ENCODE measurements at regions not wholly inside any gene's neighbourhood (a gene's known extent, or its start where the extent isn't known, plus 50 kb on each side); places are given as distances from the start of the nearest gene placed in this dataset.

DNA sequence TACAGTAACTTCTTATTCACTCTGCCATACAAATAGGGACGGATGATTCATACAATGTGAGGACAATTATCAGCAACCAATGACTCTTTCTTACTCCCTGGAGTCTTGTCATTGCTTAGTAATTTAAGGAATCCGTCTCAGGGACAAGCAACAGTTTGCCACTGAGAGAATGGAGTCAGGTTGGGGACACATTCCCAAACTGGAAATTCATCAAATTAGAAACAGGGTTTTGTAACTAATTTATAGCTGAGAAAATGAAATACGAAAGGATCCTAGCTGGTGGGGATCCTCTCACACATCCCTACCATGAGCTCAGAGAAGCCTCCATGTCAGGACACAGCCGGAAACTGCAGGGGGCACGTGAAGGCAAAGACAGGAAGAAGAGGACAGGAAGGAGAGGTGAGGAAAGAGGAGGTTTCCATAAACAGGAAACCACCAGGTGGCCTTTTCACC lies 50.4 kb upstream of the KDR start:
- peak; percentile 60 for DNase-seq (ENCODE audit: low spot score)

DNA sequence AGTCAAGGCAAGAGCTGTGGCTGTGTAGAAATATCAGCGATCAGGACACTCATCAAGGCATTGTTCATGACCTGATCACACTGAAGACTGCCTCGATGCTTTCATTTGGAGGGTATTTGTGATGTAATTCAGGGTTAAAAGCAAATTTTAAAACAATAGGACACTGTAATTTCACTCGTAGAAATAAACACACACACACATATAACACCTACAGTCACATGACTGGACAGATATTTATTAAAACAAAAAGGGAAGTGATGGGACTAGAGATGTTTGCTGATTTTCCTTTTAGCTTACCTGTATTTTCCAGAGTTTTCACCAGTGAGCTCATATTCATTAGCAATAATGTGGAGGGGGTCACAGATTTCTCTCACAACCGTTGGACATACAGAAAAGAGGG lies 51.1 kb upstream of the KDR start:
- no peak for DNase-seq (ENCODE audit: low spot score)

DNA sequence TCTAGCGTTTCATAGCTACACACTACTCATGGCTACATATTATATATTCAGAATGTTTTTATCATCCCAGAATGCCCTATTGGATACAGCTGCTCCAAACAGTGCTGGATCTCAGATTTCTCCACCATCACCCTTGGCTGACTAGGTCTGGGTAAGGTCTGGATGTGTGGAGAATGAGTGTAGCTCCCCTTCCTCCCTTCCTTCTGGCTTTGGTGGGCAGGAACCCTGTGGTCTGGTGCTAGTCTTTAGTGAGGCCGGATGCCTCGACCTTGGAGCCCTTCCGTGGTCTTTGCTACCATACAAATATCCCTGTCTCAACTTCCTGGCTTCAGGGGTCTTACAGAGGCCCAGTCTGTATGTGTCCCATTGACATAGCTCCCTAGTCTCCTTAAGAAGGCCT lies 52.1 kb upstream of the KDR start:
- DNase-seq (ENCODE audit: low spot score): no peak

DNA sequence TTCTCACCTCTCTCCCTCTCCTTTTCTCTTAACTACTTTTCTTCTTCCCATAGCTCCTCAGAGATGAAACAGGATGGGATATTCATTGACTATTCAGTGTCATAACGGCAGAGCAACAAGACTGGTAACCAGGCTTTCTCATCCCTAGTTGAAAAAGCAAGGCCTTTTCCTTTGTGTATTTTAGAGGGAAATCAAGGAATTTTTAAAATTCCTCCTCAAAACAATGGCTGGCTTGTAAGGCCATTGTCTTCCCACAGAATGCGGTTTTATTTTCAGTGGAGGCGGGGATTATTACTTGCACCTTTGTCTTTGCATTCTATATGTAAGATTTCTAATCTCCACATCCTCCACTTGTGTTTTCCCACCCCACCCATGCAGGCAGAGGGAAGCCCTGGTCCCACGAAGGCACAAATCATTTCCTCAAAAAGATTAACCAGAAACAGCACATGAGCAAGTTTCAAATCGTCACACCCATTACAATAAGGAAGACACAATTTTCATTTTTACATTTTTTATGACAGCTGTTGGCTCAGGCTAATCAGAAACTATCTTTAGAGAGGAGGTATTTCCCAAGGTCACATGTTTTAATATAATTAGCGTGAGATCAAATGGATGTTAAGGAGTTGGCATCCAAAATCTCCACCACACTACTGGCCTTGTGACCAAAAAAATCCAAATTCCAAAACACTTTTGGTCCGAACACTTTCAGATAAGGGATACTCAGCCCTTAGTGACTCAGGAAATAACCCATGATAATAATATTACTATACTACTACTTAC lies 53.0 kb upstream of the KDR start:
- DNase-seq (ENCODE audit: low spot score): no peak

DNA sequence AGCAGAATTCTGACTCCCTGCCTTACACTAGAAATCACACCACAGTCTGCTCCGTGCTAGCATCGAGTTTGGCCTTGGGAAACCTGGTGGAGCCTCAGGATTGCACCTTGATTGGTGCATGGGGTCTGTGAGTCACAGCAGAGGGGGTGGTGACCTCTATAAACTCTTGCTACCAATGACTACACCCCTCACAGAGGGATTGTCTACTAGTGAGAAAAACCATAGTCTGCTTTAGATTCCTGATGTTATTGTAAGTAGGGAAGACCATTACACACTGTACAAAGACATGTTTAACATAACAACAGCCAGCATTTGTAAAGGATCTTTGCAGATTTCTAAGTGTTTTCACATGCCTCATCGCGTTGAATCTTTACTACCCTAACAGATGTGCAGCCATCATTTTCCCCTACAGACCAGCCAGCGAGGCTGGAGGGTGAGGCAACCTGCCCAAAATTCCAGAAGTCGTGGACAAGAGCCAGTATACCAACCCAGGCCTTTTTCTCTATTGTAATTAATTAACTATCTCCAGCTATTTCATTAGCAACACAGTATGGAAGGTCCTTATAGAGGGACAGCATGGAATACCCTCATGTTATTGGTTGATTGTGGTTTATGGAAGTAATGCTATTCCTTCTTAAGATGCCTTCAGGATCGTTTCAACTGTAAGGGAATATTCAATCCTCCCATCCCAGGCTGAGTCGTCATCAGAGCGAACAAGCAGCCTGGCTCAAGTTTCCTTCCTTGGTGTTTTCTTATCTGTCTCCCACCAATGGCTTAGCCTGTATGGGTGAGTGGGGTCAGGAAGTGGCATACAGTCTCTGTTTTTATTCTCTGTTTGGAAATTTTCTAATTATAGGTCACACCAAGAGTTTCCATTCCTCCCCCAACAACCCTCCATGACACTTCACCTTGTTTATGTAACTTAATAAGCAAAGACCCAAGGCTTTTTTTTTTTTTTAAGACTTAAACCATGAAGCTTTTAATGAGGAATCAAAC lies 55.9 kb upstream of the KDR start:
- no peak for DNase-seq (ENCODE audit: low spot score)

DNA sequence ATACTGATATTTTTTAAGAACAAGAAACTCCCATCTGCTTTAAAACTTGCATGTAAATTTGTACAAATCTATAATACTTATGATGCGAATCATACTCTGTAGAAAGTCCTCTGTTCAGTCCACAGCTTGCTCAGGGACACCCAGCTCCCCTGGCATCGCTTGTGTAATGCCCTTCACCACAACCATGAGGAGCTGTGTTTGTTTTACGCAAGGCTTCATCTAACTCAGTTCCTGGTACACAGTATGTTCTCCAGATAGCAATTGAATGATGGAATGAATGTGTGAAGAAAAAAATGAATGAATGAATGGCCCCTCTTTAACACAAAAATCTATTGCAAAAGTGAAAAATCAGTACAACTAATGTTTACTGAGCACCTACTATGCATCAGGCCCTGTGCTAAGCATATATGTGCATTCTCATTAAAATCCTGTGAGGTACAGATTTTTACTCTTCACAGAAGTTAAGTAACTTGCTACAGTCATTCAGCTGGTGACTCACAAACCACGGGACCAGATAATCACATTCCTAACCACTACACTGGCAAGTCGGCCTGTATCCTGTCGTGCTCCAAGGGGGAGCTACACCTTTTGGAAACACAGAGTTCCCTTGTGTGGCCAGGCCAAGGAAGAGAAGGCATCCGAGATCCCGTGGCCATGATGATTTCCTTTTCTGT lies 58.7 kb upstream of the KDR start:
- DNase-seq (ENCODE audit: low spot score): peak; percentile 78

DNA sequence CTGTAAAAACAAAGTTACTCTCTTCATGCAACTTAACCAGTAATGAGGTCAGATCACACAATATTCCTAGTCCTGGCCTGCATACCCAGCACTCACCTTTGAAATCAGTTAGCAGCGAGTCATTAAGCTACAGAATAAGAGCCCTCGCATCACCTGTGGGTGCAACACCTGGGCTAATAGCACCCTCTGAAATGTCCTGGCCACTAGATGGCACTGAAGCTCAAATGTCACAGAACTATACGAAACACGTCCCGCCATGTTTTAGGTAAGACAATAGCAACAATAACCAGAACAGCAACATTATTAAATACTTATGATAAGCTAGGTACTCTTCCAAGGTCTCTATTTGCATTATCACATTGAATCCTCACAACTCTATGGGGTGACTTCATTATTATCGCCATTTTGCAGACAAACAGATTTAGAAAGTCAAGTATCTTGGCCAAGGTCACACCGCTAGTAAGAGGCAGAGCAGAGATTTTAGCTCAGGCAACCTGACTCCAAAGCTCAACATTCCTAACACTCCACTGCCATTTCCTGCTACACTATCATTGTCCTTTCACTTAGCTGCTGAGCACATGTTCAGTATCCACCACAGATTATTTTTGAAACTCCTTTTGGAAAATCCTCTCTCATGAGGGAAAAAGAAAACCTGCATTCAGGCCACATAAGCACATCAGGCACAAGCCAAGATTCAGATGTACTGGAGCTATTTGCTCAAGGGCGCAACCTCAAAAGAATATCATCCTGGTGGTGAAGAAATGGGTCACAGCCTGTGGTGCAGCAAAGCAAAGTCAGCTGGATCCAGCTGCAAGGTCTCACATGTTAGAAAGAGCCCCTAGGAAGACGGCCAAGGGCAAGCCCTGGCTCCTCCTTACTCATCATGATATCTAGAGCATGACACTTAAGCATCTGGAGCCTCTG lies 59.5 kb upstream of the KDR start:
- peak; percentile 16 for DNase-seq (ENCODE audit: low spot score)

DNA sequence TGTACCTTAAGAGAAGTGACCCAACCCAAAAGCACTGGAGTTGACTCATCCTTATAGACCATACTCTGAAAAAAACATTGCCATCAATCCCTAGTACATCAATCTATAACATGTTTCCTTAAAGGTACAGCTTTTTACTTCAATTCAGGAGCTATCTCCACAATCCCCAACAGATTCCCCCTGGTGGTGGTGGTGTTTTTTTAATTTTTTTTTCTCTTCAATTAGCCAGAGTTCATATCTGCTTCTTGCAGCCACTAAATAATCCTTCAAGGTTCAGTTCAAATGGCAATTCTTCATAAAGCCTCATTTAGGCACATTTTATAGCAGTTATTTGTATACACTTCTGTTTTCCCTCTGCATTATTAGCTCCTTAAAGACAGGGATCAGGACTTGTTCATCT lies 60.7 kb upstream of the KDR start:
- DNase-seq (ENCODE audit: low spot score): no peak

DNA sequence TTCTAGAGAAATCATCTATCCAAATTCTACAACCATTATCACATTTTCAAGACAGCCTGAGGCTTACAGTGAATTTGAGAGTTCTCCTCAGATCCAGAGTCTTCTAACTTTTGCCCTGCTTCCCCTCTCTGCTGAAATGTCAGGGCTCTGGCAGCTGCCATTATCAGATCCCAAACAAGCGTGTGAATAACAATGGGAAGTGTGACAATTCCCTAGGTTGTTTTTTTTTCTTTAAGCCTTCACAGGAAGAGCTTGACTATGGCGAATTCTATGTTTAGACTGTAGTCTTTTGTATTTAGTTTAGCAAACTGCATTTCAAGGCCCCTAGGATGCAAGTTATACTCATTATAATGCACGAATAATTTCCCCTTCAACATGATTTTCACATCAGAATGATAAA lies 61.3 kb upstream of the KDR start:
- DNase-seq (ENCODE audit: low spot score): no peak

DNA sequence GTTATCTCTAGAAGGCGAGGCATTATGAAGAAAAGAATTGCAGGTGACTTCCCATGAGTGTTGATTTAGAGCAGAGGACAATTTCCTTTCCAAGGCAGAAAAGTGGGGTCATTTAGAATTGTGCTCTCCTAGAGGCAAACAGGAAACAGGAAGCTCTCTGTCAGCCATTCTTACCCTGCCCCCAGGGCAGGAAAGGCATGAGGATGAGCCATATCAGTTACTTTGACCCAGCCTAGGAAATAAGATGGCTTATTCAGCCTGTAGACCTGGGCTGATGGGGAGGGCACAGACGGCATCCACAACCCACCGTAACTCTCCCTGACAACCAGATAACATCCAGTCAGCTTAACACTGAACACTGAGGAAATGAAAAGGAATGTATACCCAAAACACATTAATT lies 88.8 kb upstream of the KDR start:
- no peak for DNase-seq (ENCODE audit: low spot score)

DNA sequence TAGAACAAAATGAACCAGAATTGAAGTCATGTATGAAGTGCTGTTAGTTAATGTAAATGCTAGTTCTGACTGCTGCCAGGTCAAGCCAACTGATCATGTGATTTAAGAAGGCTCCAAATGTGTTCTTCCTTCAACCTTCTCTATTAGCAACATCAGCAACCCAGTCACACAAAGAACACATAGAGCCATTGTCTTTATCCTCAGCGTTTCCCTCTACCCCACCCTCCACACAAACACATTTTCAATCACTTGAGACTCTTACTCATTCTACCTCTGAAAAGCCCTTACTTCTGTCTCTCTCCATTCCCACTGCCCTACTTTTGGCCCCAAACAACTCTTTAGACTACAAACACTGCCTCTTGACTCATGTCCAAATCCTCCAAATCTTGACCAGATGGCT lies 89.7 kb upstream of the KDR start:
- DNase-seq (ENCODE audit: low spot score): no peak

DNA sequence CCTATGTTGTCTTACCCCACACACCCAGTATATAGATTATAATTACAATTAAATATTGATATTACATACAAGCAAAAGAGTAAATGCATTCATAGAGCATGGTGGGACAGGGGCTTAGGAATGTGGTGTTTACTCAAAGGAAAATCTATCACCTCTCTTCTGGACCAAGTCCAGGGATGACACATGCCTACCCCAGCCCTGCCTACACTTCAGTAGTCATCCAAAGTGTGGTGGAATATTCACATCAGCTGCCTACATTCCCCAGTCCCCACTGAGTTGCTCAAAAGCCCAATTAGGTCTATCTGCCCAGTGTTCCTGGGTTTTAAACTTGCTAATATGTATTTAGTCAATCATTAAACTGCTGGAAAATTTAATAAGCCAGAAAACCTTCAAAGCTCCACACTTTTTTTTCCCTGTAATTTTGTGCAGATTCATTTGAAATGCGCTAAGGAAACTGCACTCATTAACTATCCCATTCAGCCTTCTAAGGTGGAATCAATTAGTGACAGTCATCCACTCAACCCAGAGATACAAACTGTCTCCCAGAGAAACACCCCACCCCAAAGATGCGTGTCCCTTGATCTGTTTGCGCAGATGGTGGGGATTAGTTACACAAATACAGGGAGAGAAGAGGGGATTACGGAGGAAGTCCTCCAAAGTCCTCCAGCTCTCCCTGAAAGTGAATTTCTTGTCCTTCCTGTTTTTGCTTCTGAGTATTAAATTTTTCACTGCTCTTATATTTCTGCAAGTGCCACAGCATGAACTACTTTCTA lies 91.7 kb upstream of the KDR start:
- no peak for DNase-seq (ENCODE audit: low spot score)

DNA sequence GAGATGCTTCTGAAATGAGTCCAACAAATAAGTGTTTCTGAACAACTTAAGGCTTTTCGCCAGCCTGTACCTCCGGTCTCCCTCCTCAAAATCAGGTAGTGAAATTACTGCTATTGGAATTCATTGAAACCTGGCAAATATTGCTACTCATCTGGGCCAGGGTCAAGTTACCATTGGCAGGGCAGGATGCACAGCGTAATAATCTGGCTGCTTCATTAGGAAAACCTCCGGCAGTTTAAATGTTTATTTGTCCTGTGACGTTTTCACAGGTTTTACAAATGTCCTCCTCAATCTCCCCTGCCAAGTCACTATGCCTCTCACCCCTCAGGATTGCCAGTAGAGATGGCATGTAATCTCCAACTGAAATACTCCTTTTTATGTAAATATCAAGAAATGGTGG lies 92.6 kb upstream of the KDR start:
- DNase-seq (ENCODE audit: low spot score): no peak

DNA sequence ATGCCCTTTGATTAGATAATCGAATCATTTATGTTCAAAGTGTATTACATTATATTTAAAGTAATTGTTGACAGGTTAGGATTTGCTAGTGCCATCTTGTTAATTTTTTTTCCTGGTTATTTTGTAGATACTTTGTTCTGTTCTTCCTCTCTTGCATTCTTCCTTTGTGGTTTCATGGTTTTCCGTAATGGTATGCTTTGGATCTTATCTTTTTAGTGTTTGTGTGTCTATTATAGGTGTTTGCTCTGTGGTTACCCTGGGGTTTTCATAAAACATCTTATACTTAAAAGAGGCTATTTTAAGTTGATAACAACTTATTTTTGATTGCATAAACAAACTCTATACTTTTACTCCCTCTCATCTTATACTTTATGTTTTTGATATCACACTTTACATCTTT lies 108.2 kb upstream of the SRD5A3 start:
- no peak for DNase-seq (ENCODE audit: low spot score)

DNA sequence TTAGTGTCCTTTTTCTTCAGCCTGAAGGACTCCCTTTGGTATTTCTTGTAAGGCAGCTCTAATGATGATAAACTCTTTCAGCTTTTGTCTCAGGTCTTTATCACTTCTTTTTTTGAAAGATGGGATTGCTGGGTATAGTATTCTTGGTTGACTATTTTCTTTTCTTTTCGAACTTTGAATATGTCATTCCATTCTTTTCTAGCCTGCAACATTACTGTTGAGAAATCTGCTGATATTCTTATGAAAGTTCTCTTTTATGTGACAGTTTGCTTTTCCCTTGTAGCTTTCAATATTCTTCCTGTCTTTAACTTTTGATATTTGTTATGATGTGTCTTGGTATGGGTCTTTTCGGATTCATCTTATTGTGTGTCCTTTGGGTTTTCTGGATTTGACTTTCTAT lies 107.6 kb upstream of the SRD5A3 start:
- no peak for DNase-seq (ENCODE audit: low spot score)

DNA sequence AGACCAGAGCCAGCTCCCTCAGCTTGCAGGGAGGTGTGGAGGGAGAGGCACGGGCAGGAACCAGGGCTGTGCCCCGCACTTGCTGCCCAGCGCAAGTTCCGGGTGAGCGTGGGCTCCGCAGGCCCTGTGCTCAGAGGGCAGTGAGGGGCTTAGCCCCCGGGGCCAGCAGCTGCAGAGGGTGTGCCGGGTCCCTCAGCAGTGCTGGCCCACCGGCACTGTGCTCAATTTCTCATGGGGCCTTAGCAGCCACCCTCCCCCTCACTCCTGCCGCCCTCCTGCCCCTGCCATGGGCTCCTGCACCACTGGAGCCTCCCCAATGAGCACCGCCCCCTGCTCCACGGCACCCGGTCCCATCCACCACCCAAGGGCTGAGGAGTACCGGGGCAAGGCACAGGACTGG lies 104.6 kb upstream of the SRD5A3 start:
- no peak for DNase-seq (ENCODE audit: low spot score)

DNA sequence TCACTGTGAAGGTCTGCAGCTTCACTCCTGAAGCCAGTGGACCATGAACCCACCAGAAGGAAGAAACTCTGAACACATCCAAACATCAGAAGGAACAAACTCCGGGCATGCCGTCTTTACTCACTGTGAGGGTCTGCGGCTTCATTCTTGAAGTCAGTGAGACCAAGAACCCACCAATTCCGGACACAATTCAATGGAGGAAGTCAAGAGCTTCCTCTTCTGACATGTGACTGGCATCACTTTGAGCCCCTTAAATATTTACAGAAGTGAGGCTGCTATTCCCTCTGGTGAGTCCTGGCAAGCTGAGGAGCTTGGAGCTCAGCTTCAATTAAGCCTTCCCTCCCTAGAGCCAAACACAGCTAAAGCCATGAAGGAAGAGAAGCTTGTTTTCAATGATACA lies 103.5 kb upstream of the SRD5A3 start:
- no peak for DNase-seq (ENCODE audit: low spot score)

DNA sequence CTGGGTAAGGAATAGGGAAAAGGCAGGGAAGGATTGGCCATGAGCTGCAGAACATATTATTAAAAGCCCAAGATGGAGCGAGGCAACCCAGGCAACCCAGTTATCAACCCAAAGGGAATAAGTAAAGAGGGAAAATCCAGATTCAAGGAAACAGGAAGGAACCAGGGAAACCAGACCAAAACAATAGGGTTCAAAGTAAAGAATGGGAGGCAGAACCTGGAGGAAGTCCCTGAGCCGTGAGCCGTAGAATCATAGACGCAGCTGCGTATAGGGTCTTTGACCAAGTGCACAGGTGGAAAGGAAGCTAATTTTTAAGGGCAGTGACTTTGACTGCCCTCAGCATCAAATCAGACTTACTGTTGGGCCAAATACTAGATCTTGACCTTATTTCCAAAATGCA lies 98.5 kb upstream of the SRD5A3 start:
- DNase-seq (ENCODE audit: low spot score): no peak

DNA sequence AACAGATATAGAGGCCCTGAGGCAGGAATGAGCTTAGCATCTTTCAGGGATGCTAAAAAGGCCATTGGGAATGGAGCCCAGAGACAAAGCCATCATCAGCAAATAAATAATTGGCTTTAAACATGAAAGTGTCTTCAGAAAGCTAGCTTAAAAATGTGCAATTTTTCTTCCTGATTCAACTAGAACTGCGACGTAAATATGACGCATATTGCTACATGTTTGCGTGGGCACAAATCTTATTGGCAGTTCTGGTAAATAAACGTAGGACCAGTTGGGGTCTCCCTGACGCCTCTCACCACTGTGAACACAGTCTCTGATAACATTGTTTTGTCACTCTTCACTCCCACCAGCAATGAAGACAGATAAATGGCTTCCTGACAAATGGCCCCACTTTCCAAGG lies 97.3 kb upstream of the SRD5A3 start:
- no peak for DNase-seq (ENCODE audit: low spot score)

DNA sequence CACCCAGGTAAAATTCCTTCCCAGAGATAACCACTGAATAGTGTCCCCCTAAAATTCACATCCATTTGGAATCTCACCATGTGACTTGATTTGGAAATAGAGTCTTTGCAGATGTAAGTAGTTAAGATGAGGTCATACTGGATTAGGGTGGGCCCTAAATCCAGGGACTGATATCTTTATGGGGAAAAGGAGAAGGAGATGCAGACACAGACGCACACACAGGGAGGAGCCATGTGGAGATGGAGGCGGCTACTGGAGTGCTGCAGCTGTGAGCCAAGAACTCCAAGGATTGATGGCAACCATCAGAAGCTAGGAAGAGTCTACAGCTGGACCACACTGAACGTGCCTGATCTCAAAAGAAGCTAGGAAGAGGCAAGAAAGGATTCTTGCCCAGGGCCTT lies 96.6 kb upstream of the SRD5A3 start:
- DNase-seq (ENCODE audit: low spot score): no peak

DNA sequence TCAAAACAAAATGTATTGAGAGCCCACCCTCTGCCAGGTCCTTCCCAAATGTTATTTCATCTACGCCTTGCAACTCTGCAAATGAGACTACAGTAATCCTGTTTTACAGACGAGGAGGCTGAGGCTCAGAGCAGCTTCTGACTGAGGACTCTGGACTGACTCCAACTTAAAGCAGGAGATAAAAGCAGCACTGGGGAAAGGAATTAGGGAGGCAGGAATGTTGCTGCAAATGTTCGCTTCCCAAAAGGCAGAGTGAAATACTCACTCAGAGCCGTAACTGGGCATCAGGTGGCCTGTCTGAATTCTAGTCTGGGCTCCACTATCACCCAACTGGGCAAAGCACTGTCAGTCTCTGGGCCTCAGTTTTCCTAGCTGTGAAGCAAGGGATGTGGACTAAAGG lies 94.7 kb upstream of the SRD5A3 start:
- DNase-seq (ENCODE audit: low spot score): no peak
